DMS53 (cell line): ENCODE measurements at regions not wholly inside any gene's neighbourhood (a gene's known extent, or its start where the extent isn't known, plus 50 kb on each side); places are given as distances from the start of the nearest gene placed in this dataset.

Experiments used
- DNase-seq: peaks from one replicate; lab custom pipeline; 2025; lab: John Stamatoyannopoulos, UW

DNA sequence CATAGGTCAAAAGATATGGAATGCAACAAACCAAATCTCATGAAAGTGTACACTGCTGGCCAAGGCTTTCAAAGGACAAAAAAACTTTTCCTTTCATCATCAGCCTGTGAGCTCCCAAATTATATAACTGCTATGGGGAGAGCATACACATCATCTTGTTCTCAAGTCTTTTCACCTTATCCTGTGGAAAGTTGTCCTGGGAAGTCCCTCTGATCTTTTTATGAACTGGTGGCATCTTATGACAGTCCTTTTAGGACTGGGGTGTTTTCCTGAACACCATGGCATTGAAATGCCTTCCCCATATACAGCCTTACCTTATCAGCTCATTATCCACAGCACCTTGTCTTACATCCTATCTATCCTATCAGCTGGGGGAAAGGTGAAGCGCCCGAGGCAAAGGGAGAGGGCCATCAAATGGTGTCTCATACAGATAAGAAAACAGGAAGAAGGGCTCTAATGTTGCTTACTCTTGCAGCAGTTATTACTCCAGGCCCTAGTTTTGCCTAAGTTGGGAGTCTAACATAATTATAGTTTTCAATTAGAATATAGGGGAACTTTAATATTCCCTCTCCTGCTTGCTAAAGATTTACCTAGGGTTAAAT, 61.5 kb upstream of the GOLIM4 start:
- no peak for DNase-seq

DNA sequence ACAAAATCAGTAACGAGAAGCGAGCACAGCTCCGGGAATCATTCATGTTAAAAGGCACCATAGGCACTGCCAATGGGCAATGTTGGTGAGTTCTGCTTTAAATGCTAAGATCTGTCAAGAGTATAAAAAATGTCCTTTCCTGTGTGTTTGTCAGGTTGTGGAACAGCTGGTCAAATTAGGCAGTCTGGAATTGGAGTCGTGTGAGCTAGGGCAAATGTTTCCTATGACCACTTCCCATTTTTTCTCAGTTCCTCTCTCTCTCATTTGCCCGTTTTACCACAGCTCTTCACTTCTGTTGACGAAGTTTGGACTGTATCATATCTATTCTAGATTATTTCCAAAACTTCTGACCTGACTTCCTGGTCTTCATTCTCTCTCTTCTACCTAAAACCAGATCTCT, 60.8 kb upstream of the GOLIM4 start:
- DNase-seq: no peak

DNA sequence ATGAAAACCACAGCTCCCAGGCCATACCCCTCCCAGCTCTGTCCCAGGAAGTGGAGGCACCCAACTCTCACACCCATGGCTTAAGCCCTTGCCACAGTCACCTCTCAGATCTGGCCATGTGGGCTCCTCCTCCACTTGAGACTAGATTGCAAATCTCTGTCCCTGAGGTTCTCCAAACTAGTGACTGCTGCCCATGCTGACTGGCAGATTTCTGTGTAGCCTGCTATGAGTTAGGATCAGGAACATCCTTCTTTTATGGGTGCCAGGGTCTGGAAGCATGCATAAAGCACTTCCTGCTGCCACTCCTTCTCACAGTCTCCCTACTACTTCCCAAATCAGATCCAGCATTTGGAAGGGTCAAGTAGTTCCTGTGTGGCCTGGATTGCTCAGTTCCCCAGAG, 59.6 kb upstream of the GOLIM4 start:
- no peak for DNase-seq

DNA sequence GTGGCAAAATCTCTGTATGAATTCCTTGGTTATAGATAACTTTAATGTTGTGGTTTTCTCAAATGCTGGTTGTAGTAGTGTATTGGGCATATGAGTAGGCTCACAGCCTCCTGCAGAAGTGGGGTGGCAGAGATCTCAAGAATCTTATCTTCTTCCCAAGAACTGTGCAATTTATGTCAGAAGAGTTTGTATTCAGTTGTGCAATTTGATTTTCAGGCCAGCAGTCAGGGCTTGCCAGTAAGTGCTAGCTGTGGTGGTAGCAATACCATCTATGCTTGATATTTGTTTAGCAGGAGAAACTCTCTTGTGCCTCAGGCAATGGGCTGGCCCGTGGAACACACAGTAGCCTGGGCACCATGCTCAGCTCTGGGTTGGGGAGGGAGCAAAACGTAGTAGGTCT, 58.4 kb upstream of the GOLIM4 start:
- DNase-seq: no peak

DNA sequence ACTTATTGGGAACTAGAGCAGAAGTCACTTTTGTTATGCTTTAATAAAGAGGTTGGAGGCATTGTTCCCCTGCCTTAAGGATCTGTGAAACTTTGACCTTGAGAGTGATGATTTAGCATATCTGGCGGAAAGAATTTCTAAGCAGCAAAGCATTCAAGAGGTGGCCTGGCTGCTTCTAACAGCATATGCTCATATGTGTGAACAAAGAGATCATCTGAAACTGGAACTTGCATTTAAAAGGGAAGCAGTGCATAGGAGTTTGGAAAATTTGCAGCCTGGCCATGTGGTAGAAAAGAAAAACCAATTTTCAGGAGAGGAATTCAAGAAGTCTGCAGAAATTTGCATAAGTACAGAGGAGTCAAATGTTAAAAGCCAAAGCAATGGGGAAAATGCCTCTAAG, 56.4 kb upstream of the GOLIM4 start:
- DNase-seq: no peak
